ENCODE measurements at regions not wholly inside any gene's neighbourhood (a gene's known extent, or its start where the extent isn't known, plus 50 kb on each side); places are given as distances from the start of the nearest gene placed in this dataset.

GRCh38 chr12:13725049-13725448 is 256.4 kb downstream of the GRIN2B start:
- 80% methylated on average over 1 of the region's 1 CpG for WGBS (ENCODE audit: insufficient coverage)
- no peak for ATAC-seq
- no peaks in the 10 kb centered on the region for H3K4me1 ChIP-seq (ENCODE audit: control insufficient read depth, insufficient read depth, low read length)
- Mint-ChIP-seq H3K27me3 (ENCODE audit: low read depth in 2 of 2) (peaks cover 0 to 13% of the 10 kb centered on the region in 2 donors), H3K4me1 (no peaks in the 10 kb centered on the region), H3K9me3 (peaks cover 2% of the 10 kb centered on the region in 2 donors), H3K27ac (no peak overlapping the region), H3K4me3 (no peak overlapping the region), H3K36me3 (no peaks in the 10 kb centered on the region)
- H3K27me3 ChIP-seq (ENCODE audit: control insufficient read depth, insufficient read depth, low read length), result no peaks in the 10 kb centered on the region
- no peak overlapping the region for H3K27ac ChIP-seq (ENCODE audit: low read length)
- no peak for TF ChIP-seq CTCF (IDR thresholded peaks at IDR 0.05)
- H3K4me3 ChIP-seq (ENCODE audit: low read length), result no peak overlapping the region
- intact Hi-C loops (cut with micrococcal nuclease), result no loop called here
- H3K9me3 ChIP-seq (ENCODE audit: control insufficient read depth, insufficient read depth, low read length), result no peaks in the 10 kb centered on the region
- DNase-seq, result no peak
- no peaks in the 10 kb centered on the region for H3K36me3 ChIP-seq (ENCODE audit: control insufficient read depth, insufficient read depth, low read length)

- intact Hi-C loops (cut with micrococcal nuclease), result no loop called here
- no peak for ATAC-seq
- peaks cover 0 to 11% of the 10 kb centered on the region in 2 donors for H3K27me3 Mint-ChIP-seq (ENCODE audit: low read depth in 2 of 2)
- H3K9me3 Mint-ChIP-seq, result peaks cover 2% of the 10 kb centered on the region in 2 donors
- 17% methylated on average over 1 of the region's 1 CpG for WGBS (ENCODE audit: insufficient coverage)
- no peak for TF ChIP-seq CTCF (IDR thresholded peaks at IDR 0.05)
- no peaks in the 10 kb centered on the region for H3K9me3 ChIP-seq (ENCODE audit: control insufficient read depth, insufficient read depth, low read length)
- no peaks in the 10 kb centered on the region for H3K36me3 Mint-ChIP-seq
- H3K27ac ChIP-seq (ENCODE audit: low read length), result no peak overlapping the region
- no peaks in the 10 kb centered on the region for H3K36me3 ChIP-seq (ENCODE audit: control insufficient read depth, insufficient read depth, low read length)
- no peaks in the 10 kb centered on the region for H3K4me1 ChIP-seq (ENCODE audit: control insufficient read depth, insufficient read depth, low read length)
- H3K4me1 Mint-ChIP-seq, result no peaks in the 10 kb centered on the region
- no peaks in the 10 kb centered on the region for H3K27me3 ChIP-seq (ENCODE audit: control insufficient read depth, insufficient read depth, low read length)
- no peak overlapping the region for H3K27ac Mint-ChIP-seq
- no peak for DNase-seq
- no peak overlapping the region for H3K4me3 Mint-ChIP-seq
- no peak overlapping the region for H3K4me3 ChIP-seq (ENCODE audit: low read length)
Observed at GRCh38 chr12:13724136-13724535, 257.3 kb downstream of the GRIN2B start.

- Histone ChIP-seq H3K36me3 (ENCODE audit: control insufficient read depth, insufficient read depth, low read length) (no peaks in the 10 kb centered on the region), H3K27me3 (ENCODE audit: control insufficient read depth, insufficient read depth, low read length) (no peaks in the 10 kb centered on the region), H3K4me3 (ENCODE audit: low read length) (no peak overlapping the region), H3K9me3 (ENCODE audit: control insufficient read depth, insufficient read depth, low read length) (no peaks in the 10 kb centered on the region), H3K27ac (ENCODE audit: low read length) (no peak overlapping the region), H3K4me1 (ENCODE audit: control insufficient read depth, insufficient read depth, low read length) (no peaks in the 10 kb centered on the region)
- 84% methylated on average over 2 of the region's 2 CpGs for WGBS (ENCODE audit: insufficient coverage)
- intact Hi-C loops (cut with micrococcal nuclease), result no loop called here
- TF ChIP-seq CTCF (IDR thresholded peaks at IDR 0.05), result no peak
- peaks cover 0 to 8% of the 10 kb centered on the region in 2 donors for H3K27me3 Mint-ChIP-seq (ENCODE audit: low read depth in 2 of 2)
- no peaks in the 10 kb centered on the region for H3K36me3 Mint-ChIP-seq
- no peak overlapping the region for H3K27ac Mint-ChIP-seq
- H3K9me3 Mint-ChIP-seq, result peaks cover 2% of the 10 kb centered on the region in 2 donors
- ATAC-seq, result no peak
- no peak for DNase-seq
- H3K4me3 Mint-ChIP-seq, result no peak overlapping the region
- H3K4me1 Mint-ChIP-seq, result no peaks in the 10 kb centered on the region
Observed at GRCh38 chr12:13719986-13720385, 261.4 kb downstream of the GRIN2B start.

- Mint-ChIP-seq H3K27ac (no peak overlapping the region), H3K36me3 (no peaks in the 10 kb centered on the region), H3K4me1 (no peaks in the 10 kb centered on the region), H3K27me3 (ENCODE audit: low read depth in 2 of 2) (peaks cover 0 to 8% of the 10 kb centered on the region in 2 donors), H3K4me3 (no peak overlapping the region), H3K9me3 (peaks cover 2% of the 10 kb centered on the region in 2 donors)
- DNase-seq (no peak), ATAC-seq (no peak)
- no peak for TF ChIP-seq CTCF (IDR thresholded peaks at IDR 0.05)
- H3K36me3 ChIP-seq (ENCODE audit: control insufficient read depth, insufficient read depth, low read length), result no peaks in the 10 kb centered on the region
- intact Hi-C loops (cut with micrococcal nuclease), result no loop called here
- no peak overlapping the region for H3K4me3 ChIP-seq (ENCODE audit: low read length)
- H3K27ac ChIP-seq (ENCODE audit: low read length), result no peak overlapping the region
- H3K9me3 ChIP-seq (ENCODE audit: control insufficient read depth, insufficient read depth, low read length), result no peaks in the 10 kb centered on the region
- H3K4me1 ChIP-seq (ENCODE audit: control insufficient read depth, insufficient read depth, low read length), result no peaks in the 10 kb centered on the region
- 80% methylated on average over 5 of the region's 5 CpGs for WGBS (ENCODE audit: insufficient coverage)
- H3K27me3 ChIP-seq (ENCODE audit: control insufficient read depth, insufficient read depth, low read length), result no peaks in the 10 kb centered on the region
Observed at GRCh38 chr12:13718271-13718670, 263.1 kb downstream of the GRIN2B start.
